Activated CD8-positive, alpha-beta T cell treated with anti-CD3 and anti-CD28 coated beads for 36 hours (primary cell): ENCODE measurements at regions not wholly inside any gene's neighbourhood (a gene's known extent, or its start where the extent isn't known, plus 50 kb on each side); places are given as distances from the start of the nearest gene placed in this dataset.

Experiments used
- ATAC-seq: fragments of 200-7000 bp; cut with Tn5 transposase; one replicate; pipeline ENCODE4 v1.10.0; 2021; ENCODE audit warnings: mild to moderate bottlenecking, moderate library complexity
- CTCF ChIA-PET: fragments of 350-600 bp; sonication (Branson Sonifier 250); formaldehyde crosslinking; loops from one replicate; lab custom pipeline; 2021; ENCODE audit warnings: antibody characterized with exemption; lab: Charles Lee
- POLR2A ChIA-PET: fragments of 350-600 bp; sonication (Branson Sonifier 250); formaldehyde crosslinking; loops from one replicate; lab custom pipeline; 2021; ENCODE audit warnings: antibody characterized with exemption; lab: Charles Lee
- DNase-seq: peaks from one replicate; pipeline ENCODE4 v3.0.0-alpha.2; 2020
- H3K27ac Mint-ChIP-seq: one replicate; pipeline ENCODE4 v1.8.0; 2021; ENCODE audit warnings: mild to moderate bottlenecking, mixed read lengths
- H3K27me3 Mint-ChIP-seq: one replicate; pipeline ENCODE4 v1.8.0; 2021; ENCODE audit warnings: mixed read lengths
- H3K36me3 Mint-ChIP-seq: one replicate; pipeline ENCODE4 v1.8.0; 2021; ENCODE audit warnings: low read depth, mixed read lengths
- H3K4me1 Mint-ChIP-seq: one replicate; pipeline ENCODE4 v1.8.0; 2021; ENCODE audit warnings: low read depth, mixed read lengths
- H3K4me3 Mint-ChIP-seq: one replicate; pipeline ENCODE4 v1.8.0; 2021; ENCODE audit warnings: mild to moderate bottlenecking, moderate library complexity, mixed read lengths
- H3K9me3 Mint-ChIP-seq: one replicate; pipeline ENCODE4 v1.8.0; 2021; ENCODE audit warnings: mixed read lengths
- intact Hi-C: fragments of 100-400 bp; cut with micrococcal nuclease; formaldehyde crosslinking; loops from one replicate; pipeline ENCODE4 v1.10.0; 2022
- TF ChIP-seq, protein P1 (sequence below): fragments of 200-600 bp; IDR thresholded peaks from one replicate; pipeline ENCODE4 v1.8.0; 2022; ENCODE audit warnings: antibody characterized with exemption, mild to moderate bottlenecking

DNA sequence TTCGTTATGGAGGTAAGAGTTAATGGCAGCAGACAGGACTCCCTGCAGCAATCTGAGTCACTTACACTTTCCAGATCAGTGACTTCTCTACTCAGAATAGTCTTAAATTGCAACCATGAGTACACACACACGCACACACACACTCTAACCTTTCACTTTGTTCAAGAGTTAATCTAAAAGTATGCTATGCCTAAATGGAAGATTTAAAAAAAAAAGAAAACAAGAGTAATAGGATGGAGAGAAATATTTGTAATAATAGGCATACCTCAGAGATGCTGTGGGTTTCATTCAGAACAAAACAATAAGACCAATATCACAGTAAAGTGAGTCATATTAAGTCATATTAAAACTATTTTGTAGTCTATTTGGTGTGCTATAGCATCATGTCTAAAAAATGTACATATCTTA lies 969.1 kb upstream of the PCDH10 start:
- ChIA-PET POLR2A (no interaction called here), CTCF (no interaction called here)
- H3K4me3 Mint-ChIP-seq, result no peak overlapping the region
- no peaks in the 10 kb centered on the region for H3K36me3 Mint-ChIP-seq
- H3K27ac Mint-ChIP-seq, result no peak overlapping the region
- peaks cover 2% of the 10 kb centered on the region for H3K9me3 Mint-ChIP-seq
- intact Hi-C loops, result no loop called here
- ATAC-seq (no peak), DNase-seq (no peak)
- H3K27me3 Mint-ChIP-seq, result no peaks in the 10 kb centered on the region
- H3K4me1 Mint-ChIP-seq, result no peaks in the 10 kb centered on the region
- TF ChIP-seq, protein P1, sequence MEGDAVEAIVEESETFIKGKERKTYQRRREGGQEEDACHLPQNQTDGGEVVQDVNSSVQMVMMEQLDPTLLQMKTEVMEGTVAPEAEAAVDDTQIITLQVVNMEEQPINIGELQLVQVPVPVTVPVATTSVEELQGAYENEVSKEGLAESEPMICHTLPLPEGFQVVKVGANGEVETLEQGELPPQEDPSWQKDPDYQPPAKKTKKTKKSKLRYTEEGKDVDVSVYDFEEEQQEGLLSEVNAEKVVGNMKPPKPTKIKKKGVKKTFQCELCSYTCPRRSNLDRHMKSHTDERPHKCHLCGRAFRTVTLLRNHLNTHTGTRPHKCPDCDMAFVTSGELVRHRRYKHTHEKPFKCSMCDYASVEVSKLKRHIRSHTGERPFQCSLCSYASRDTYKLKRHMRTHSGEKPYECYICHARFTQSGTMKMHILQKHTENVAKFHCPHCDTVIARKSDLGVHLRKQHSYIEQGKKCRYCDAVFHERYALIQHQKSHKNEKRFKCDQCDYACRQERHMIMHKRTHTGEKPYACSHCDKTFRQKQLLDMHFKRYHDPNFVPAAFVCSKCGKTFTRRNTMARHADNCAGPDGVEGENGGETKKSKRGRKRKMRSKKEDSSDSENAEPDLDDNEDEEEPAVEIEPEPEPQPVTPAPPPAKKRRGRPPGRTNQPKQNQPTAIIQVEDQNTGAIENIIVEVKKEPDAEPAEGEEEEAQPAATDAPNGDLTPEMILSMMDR, result no peak

DNA sequence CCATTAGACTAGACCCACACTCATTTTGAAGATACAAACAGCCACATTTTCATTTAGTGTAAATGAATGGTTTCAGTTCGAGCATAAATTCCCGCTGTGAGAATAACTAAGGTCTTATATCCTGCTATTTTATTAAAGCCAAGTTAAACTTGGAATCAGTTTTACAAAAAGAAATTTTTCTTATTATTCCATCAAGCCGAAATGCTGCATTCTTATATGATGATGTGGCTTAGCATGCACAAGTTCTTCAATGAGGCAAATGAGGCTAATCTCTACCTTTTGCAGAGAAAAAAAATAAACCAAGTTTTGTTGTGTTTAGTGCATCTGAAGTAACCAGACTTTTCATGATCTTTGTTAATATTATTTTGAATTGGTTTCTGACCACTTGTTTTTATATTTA lies 953.9 kb upstream of the PCDH10 start:
- H3K27ac Mint-ChIP-seq, result no peak overlapping the region
- ATAC-seq (no peak), DNase-seq (no peak)
- H3K4me1 Mint-ChIP-seq, result no peaks in the 10 kb centered on the region
- H3K4me3 Mint-ChIP-seq, result no peak overlapping the region
- ChIA-PET CTCF (no interaction called here), POLR2A (no interaction called here)
- H3K36me3 Mint-ChIP-seq, result no peaks in the 10 kb centered on the region
- H3K27me3 Mint-ChIP-seq, result no peaks in the 10 kb centered on the region
- TF ChIP-seq, protein P1, result no peak
- H3K9me3 Mint-ChIP-seq, result peaks cover 1% of the 10 kb centered on the region
- intact Hi-C loops, result no loop called here

DNA sequence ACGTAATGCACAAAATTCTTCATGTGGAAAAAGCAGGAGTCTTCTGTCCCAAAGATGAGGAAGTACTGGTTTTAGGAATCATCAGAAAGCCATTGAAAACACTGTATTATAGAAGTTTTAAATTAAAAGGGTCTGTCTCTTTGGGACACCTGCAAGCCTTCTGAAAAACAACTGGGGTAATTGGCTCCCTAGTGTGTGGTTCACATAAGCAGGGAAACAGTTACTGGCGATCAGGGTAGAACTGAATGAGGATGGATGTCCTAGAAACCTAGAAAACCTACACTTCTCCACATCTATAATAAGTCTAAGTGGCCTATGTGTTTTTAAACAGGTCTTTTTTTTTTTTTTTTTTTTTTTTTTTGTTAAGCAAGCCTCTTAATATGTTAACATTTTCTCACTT lies 945.5 kb upstream of the PCDH10 start:
- Mint-ChIP-seq H3K9me3 (no peaks in the 10 kb centered on the region), H3K36me3 (no peaks in the 10 kb centered on the region), H3K27ac (no peak overlapping the region), H3K4me1 (no peaks in the 10 kb centered on the region), H3K27me3 (no peaks in the 10 kb centered on the region), H3K4me3 (no peak overlapping the region)
- CTCF ChIA-PET, result no interaction called here
- ATAC-seq (no peak), DNase-seq (no peak)
- POLR2A ChIA-PET, result no interaction called here
- TF ChIP-seq, protein P1, result no peak
- intact Hi-C loops, result no loop called here

DNA sequence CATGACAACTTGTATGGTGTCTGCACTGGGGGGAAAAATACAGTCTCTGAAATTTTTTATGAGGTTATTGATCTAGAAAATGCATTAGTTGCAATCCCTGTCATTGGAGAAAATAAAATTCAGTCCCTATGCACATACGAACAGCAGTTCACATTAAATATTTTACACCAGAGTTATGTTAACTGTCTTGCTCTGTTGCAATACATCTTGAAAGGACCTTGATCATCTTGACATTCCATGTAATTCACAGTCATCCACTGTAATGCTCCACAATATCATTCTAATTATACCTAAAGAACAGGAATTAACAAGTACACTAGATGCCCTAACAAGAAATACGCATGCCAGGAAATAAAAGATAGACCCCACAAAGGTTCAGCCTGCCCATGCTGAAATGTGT lies 934.6 kb upstream of the PCDH10 start:
- peaks cover 2% of the 10 kb centered on the region for H3K9me3 Mint-ChIP-seq
- no peaks in the 10 kb centered on the region for H3K27me3 Mint-ChIP-seq
- H3K36me3 Mint-ChIP-seq, result no peaks in the 10 kb centered on the region
- no peak overlapping the region for H3K4me3 Mint-ChIP-seq
- POLR2A ChIA-PET, result no interaction called here
- intact Hi-C loops, result no loop called here
- no peak for DNase-seq
- no peak for ATAC-seq
- TF ChIP-seq, protein P1, result no peak
- no peak overlapping the region for H3K27ac Mint-ChIP-seq
- no peaks in the 10 kb centered on the region for H3K4me1 Mint-ChIP-seq
- CTCF ChIA-PET, result no interaction called here

DNA sequence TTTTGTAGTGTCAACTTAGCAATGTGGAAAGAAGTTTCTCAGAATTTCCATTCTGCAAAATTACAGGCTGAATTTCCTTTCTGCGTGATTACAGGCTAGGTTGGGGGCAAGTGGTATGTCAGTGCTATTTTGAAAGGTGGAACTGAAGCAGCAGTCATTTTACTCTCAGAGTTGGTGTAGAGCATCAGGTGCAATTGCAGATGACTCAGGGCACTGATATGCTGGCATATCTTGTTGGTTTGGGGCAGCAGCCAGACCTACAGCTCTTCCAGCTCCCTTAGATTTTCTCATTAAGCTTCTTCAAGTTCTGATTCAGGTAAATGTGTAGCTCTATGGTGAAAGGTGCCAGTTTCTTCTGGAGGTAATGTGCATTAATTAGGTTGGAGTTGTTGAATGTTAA lies 930.7 kb upstream of the PCDH10 start:
- H3K4me1 Mint-ChIP-seq, result no peaks in the 10 kb centered on the region
- ChIA-PET CTCF (no interaction called here), POLR2A (no interaction called here)
- peaks cover 3% of the 10 kb centered on the region for H3K9me3 Mint-ChIP-seq
- no peaks in the 10 kb centered on the region for H3K27me3 Mint-ChIP-seq
- DNase-seq (no peak), ATAC-seq (no peak)
- no peaks in the 10 kb centered on the region for H3K36me3 Mint-ChIP-seq
- H3K4me3 Mint-ChIP-seq, result no peak overlapping the region
- TF ChIP-seq, protein P1, result no peak
- no peak overlapping the region for H3K27ac Mint-ChIP-seq
- intact Hi-C loops, result no loop called here
